ENCODE measurements at regions not wholly inside any gene's neighbourhood (a gene's known extent, or its start where the extent isn't known, plus 50 kb on each side); places are given as distances from the start of the nearest gene placed in this dataset.
"Not testable (repeated sequence)": the region's sequence is repeated elsewhere in the genome, so short reads cannot be mapped to it uniquely, and the experiment has no call there.

DNA sequence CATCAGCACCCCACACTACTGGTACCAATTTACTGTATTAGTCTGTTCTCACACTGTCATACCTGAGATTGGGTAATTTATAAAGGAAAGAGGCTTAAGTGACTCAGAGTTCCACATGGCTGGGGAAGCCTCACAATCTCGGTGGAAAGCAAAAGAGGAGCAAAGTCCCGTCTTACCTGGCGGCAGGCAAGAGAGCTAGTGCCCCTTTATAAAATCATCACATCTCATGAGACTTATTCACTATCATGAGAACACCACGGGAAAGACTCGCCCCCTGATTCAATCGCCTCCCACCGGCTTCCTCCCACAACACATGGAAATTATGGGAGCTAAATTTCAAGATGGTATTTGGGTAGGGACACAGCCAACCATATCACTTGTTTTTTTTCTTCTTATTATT, 717.2 kb downstream of the TRIB2 start:
- H3K4me3 ChIP-seq (ENCODE audit: low read depth in 2 of 2, low read length in 2 of 2) = no peak overlapping the region
- H3K36me3 ChIP-seq (ENCODE audit: control insufficient read depth, insufficient read depth, low read length) = no peaks in the 10 kb centered on the region
- H3K9me3 ChIP-seq (ENCODE audit: control insufficient read depth, insufficient read depth, low read depth, low read length) = no peaks in the 10 kb centered on the region
- intact Hi-C loops (cut with micrococcal nuclease; ENCODE audit: unreplicated experiment) = no loop called here
- no peaks in the 10 kb centered on the region for H3K27me3 ChIP-seq (ENCODE audit: control insufficient read depth, insufficient read depth, low read length)
- DNase-seq (ENCODE audit: low read depth, low spot score) = no peak
- CTCF ChIA-PET = no interaction called here
- H3K27ac ChIP-seq (ENCODE audit: low read length) = no peak overlapping the region
- in situ Hi-C loops (cut with HindIII; ENCODE audit: low pct_unique_long_range_greater_than_20kb, low sequenced_read_pairs) = no loop called here
- no peak for ATAC-seq
- TF ChIP-seq, protein P1, sequence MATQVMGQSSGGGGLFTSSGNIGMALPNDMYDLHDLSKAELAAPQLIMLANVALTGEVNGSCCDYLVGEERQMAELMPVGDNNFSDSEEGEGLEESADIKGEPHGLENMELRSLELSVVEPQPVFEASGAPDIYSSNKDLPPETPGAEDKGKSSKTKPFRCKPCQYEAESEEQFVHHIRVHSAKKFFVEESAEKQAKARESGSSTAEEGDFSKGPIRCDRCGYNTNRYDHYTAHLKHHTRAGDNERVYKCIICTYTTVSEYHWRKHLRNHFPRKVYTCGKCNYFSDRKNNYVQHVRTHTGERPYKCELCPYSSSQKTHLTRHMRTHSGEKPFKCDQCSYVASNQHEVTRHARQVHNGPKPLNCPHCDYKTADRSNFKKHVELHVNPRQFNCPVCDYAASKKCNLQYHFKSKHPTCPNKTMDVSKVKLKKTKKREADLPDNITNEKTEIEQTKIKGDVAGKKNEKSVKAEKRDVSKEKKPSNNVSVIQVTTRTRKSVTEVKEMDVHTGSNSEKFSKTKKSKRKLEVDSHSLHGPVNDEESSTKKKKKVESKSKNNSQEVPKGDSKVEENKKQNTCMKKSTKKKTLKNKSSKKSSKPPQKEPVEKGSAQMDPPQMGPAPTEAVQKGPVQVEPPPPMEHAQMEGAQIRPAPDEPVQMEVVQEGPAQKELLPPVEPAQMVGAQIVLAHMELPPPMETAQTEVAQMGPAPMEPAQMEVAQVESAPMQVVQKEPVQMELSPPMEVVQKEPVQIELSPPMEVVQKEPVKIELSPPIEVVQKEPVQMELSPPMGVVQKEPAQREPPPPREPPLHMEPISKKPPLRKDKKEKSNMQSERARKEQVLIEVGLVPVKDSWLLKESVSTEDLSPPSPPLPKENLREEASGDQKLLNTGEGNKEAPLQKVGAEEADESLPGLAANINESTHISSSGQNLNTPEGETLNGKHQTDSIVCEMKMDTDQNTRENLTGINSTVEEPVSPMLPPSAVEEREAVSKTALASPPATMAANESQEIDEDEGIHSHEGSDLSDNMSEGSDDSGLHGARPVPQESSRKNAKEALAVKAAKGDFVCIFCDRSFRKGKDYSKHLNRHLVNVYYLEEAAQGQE (IDR thresholded peaks at IDR 0.05; ENCODE audit: insufficient read depth in 1 of 2, low read depth in 2 of 2, low read length in 1 of 2) = no peak
- no peak for TF ChIP-seq TCF7L2 (IDR thresholded peaks at IDR 0.05; ENCODE audit: low read depth, low read length)
- no peak for TF ChIP-seq POLR2AphosphoS5 (IDR thresholded peaks at IDR 0.05; ENCODE audit: low read depth, low read length)
- TF ChIP-seq SIN3A (IDR thresholded peaks at IDR 0.05; ENCODE audit: borderline replicate concordance, insufficient read depth, low read depth, low read length) = no peak
- TF ChIP-seq, protein P2, sequence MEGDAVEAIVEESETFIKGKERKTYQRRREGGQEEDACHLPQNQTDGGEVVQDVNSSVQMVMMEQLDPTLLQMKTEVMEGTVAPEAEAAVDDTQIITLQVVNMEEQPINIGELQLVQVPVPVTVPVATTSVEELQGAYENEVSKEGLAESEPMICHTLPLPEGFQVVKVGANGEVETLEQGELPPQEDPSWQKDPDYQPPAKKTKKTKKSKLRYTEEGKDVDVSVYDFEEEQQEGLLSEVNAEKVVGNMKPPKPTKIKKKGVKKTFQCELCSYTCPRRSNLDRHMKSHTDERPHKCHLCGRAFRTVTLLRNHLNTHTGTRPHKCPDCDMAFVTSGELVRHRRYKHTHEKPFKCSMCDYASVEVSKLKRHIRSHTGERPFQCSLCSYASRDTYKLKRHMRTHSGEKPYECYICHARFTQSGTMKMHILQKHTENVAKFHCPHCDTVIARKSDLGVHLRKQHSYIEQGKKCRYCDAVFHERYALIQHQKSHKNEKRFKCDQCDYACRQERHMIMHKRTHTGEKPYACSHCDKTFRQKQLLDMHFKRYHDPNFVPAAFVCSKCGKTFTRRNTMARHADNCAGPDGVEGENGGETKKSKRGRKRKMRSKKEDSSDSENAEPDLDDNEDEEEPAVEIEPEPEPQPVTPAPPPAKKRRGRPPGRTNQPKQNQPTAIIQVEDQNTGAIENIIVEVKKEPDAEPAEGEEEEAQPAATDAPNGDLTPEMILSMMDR (IDR thresholded peaks at IDR 0.05) = no peak
- no peaks in the 10 kb centered on the region for H3K4me1 ChIP-seq (ENCODE audit: control insufficient read depth, insufficient read depth, low read length)
- BruUV-seq (replicated peaks) = no TSS peak
- POLR2A ChIA-PET = no interaction called here

DNA sequence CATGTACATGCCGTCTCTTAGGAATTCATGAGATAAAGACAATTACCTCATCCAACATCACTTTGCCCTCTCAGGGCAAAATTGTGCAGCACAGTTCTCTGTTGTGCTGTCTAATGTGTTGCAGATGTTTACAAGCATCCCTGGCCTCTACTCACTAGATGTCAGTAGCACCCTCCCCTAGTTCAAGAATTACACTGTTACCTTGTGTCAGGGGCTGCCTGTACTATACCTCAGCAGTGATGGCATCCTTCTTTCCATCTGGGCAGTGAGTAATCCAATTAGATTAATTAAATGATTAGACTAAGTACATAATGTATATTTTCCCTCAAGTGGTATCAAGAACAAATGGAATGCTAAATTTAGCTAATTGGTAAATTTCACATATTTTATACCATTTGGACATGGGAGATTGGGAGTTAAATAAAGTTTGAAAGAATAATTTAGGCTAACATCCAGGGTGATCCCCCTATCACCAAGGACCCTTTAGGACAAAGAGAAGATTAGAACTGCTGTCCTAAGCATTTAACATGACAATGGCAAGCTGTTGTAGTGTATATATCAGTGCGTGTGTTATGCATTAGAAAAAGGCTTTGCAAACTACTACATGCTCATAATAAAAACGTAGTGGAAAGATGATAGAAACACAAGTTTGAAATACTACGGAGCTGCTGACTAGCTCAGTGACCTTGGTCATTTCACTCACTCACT, 727.0 kb downstream of the TRIB2 start:
- in situ Hi-C loops (cut with HindIII; ENCODE audit: low pct_unique_long_range_greater_than_20kb, low sequenced_read_pairs); ATAC-seq; CTCF ChIA-PET; H3K36me3 ChIP-seq (ENCODE audit: control insufficient read depth, insufficient read depth, low read length); H3K9me3 ChIP-seq (ENCODE audit: control insufficient read depth, insufficient read depth, low read depth, low read length); H3K4me3 ChIP-seq (ENCODE audit: low read depth in 2 of 2, low read length in 2 of 2); H3K4me1 ChIP-seq (ENCODE audit: control insufficient read depth, insufficient read depth, low read length); POLR2A ChIA-PET; intact Hi-C loops (cut with micrococcal nuclease; ENCODE audit: unreplicated experiment); DNase-seq (ENCODE audit: low read depth, low spot score); H3K27ac ChIP-seq (ENCODE audit: low read length); BruUV-seq (replicated peaks); H3K27me3 ChIP-seq (ENCODE audit: control insufficient read depth, insufficient read depth, low read length): not testable (repeated sequence)

DNA sequence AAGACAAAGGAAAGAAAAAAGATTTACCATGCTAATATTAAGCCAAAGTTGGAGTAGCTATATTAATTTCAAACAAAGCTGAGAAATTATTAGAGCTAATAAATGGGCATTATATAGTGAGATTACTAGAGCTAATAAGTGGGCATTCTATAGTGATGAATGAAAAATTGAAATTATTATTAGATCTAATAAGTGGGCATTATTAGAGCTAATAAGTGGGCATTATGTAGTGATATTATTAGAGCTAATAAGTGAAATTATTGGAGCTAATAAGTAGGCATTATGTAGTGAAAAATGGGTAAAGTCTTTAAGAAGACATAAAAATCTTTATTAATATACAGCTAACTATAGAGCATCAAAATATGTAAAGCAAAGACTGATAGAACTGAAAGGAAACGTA, 745.7 kb downstream of the TRIB2 start:
- TF ChIP-seq, protein P2 (IDR thresholded peaks at IDR 0.05) = no peak
- TF ChIP-seq POLR2AphosphoS5 (IDR thresholded peaks at IDR 0.05; ENCODE audit: low read depth, low read length) (no peak), SIN3A (IDR thresholded peaks at IDR 0.05; ENCODE audit: borderline replicate concordance, insufficient read depth, low read depth, low read length) (no peak), TCF7L2 (IDR thresholded peaks at IDR 0.05; ENCODE audit: low read depth, low read length) (no peak)
- TF ChIP-seq, protein P1 (IDR thresholded peaks at IDR 0.05; ENCODE audit: insufficient read depth in 1 of 2, low read depth in 2 of 2, low read length in 1 of 2) = no peak
- H3K4me1 ChIP-seq (ENCODE audit: control insufficient read depth, insufficient read depth, low read length) = no peaks in the 10 kb centered on the region
- no peak overlapping the region for H3K27ac ChIP-seq (ENCODE audit: low read length)
- H3K9me3 ChIP-seq (ENCODE audit: control insufficient read depth, insufficient read depth, low read depth, low read length) = no peaks in the 10 kb centered on the region
- H3K4me3 ChIP-seq (ENCODE audit: low read depth in 2 of 2, low read length in 2 of 2) = no peak overlapping the region
- BruUV-seq (replicated peaks) = no TSS peak
- intact Hi-C loops (cut with micrococcal nuclease; ENCODE audit: unreplicated experiment) (no loop called here), in situ Hi-C loops (cut with HindIII; ENCODE audit: low pct_unique_long_range_greater_than_20kb, low sequenced_read_pairs) (no loop called here)
- POLR2A ChIA-PET = no interaction called here
- H3K27me3 ChIP-seq (ENCODE audit: control insufficient read depth, insufficient read depth, low read length) = no peaks in the 10 kb centered on the region
- H3K36me3 ChIP-seq (ENCODE audit: control insufficient read depth, insufficient read depth, low read length) = no peaks in the 10 kb centered on the region
- ATAC-seq (no peak), DNase-seq (ENCODE audit: low read depth, low spot score) (no peak)
- CTCF ChIA-PET = no interaction called here

Data from Panc1 (cell line).